Smooth muscle cell (in vitro differentiated cells): ENCODE measurements at regions not wholly inside any gene's neighbourhood (a gene's known extent, or its start where the extent isn't known, plus 50 kb on each side); places are given as distances from the start of the nearest gene placed in this dataset.

Experiments used
- DNase-seq: peaks from one replicate; lab custom pipeline; 2025; ENCODE audit not compliant: unreplicated experiment; lab: John Stamatoyannopoulos, UW
- H2AFZ ChIP-seq: fragments of 200-600 bp; sonication (generic); 2 replicates; pipeline ENCODE4 v1.6.0; 2016; ENCODE audit warnings: antibody characterized with exemption, low read depth, mild to moderate bottlenecking
- H3F3A ChIP-seq: fragments of 200-600 bp; sonication (generic); 2 replicates; pipeline ENCODE4 v1.6.0; 2017; ENCODE audit warnings: antibody characterized with exemption, low read depth
- H3K27ac ChIP-seq: fragments of 200-600 bp; sonication (generic); 2 replicates; pipeline ENCODE4 v1.5.1; 2016; ENCODE audit warnings: low read depth, mild to moderate bottlenecking
- H3K27me3 ChIP-seq: fragments of 200-600 bp; sonication (generic); 2 replicates; pipeline ENCODE4 v1.6.1; 2016; ENCODE audit warnings: low read depth, mild to moderate bottlenecking
- H3K36me3 ChIP-seq: fragments of 200-600 bp; sonication (generic); 2 replicates; pipeline ENCODE4 v1.5.1; 2016; ENCODE audit warnings: low read depth
- H3K4me1 ChIP-seq: fragments of 200-600 bp; sonication (generic); 2 replicates; pipeline ENCODE4 v1.5.1; 2016; ENCODE audit warnings: low read depth
- H3K4me2 ChIP-seq: fragments of 200-600 bp; sonication (generic); 2 replicates; pipeline ENCODE4 v1.6.0; 2016; ENCODE audit warnings: mild to moderate bottlenecking
- H3K4me3 ChIP-seq: fragments of 200-600 bp; sonication (generic); 2 replicates; pipeline ENCODE4 v1.5.1; 2016; ENCODE audit warnings: mild to moderate bottlenecking
- H3K79me2 ChIP-seq: fragments of 200-600 bp; sonication (generic); 2 replicates; pipeline ENCODE4 v1.6.0; 2016; ENCODE audit warnings: low read depth, mild to moderate bottlenecking
- H3K9ac ChIP-seq: fragments of 200-600 bp; sonication (generic); 2 replicates; pipeline ENCODE4 v1.6.0; 2016; ENCODE audit warnings: low read depth
- H3K9me3 ChIP-seq: fragments of 200-600 bp; sonication (generic); replicated peaks from 2 replicates; pipeline ENCODE4 v1.5.1; 2016; ENCODE audit warnings: low read depth
- H4K20me1 ChIP-seq: fragments of 200-600 bp; sonication (generic); 2 replicates; pipeline ENCODE4 v1.6.0; 2016; ENCODE audit warnings: low read depth
- WGBS: methylation state at CpG from one replicate; pipeline ENCODE4 v1.1.7; 2016; ENCODE audit warnings: low lambda C conversion rate; 5-methylcytosine and 5-hydroxymethylcytosine counted together
- TF ChIP-seq, protein P1 (sequence below): fragments of 200-600 bp; sonication (generic); IDR thresholded peaks from 2 replicates; pipeline ENCODE4 v1.5.1; 2017; ENCODE audit warnings: borderline replicate concordance, mild to moderate bottlenecking, antibody characterized with exemption; ENCODE audit not compliant: insufficient read depth, poor library complexity, severe bottlenecking

DNA sequence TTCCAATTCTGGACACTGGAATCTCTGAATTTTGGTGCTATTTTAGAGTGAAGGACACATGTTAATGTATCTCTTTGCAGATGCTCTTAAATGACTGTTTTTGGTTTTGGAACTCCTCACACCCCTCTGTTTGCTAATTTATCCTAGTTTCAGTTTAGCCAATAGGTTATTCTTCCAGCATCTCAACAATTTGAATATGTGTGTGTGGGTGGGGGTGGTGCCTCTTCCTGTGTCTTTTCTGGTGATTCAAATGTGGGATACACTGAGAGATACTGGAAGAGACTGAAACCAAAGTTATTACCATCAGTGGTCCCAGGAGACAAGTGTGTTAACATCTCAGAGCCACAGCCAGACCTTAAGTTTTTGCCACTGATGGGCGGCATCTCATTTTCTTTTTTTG, 1317.4 kb upstream of the TMEM132C start:
- H3K27ac ChIP-seq: no peak overlapping the region
- H3K4me2 ChIP-seq: no peak overlapping the region
- H2AFZ ChIP-seq: no peak overlapping the region
- WGBS: 96% methylated on average over 1 of the region's 1 CpG
- no peaks in the 10 kb centered on the region for H3K79me2 ChIP-seq
- H3F3A ChIP-seq: no peaks in the 10 kb centered on the region
- H4K20me1 ChIP-seq: no peaks in the 10 kb centered on the region
- H3K9ac ChIP-seq: no peak overlapping the region
- no peak for DNase-seq
- no peak overlapping the region for H3K4me3 ChIP-seq
- TF ChIP-seq, protein P1, sequence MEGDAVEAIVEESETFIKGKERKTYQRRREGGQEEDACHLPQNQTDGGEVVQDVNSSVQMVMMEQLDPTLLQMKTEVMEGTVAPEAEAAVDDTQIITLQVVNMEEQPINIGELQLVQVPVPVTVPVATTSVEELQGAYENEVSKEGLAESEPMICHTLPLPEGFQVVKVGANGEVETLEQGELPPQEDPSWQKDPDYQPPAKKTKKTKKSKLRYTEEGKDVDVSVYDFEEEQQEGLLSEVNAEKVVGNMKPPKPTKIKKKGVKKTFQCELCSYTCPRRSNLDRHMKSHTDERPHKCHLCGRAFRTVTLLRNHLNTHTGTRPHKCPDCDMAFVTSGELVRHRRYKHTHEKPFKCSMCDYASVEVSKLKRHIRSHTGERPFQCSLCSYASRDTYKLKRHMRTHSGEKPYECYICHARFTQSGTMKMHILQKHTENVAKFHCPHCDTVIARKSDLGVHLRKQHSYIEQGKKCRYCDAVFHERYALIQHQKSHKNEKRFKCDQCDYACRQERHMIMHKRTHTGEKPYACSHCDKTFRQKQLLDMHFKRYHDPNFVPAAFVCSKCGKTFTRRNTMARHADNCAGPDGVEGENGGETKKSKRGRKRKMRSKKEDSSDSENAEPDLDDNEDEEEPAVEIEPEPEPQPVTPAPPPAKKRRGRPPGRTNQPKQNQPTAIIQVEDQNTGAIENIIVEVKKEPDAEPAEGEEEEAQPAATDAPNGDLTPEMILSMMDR: no peak
- H3K36me3 ChIP-seq: no peaks in the 10 kb centered on the region
- peaks cover 5% of the 10 kb centered on the region for H3K4me1 ChIP-seq
- no peaks in the 10 kb centered on the region for H3K27me3 ChIP-seq
- no peaks in the 10 kb centered on the region for H3K9me3 ChIP-seq

DNA sequence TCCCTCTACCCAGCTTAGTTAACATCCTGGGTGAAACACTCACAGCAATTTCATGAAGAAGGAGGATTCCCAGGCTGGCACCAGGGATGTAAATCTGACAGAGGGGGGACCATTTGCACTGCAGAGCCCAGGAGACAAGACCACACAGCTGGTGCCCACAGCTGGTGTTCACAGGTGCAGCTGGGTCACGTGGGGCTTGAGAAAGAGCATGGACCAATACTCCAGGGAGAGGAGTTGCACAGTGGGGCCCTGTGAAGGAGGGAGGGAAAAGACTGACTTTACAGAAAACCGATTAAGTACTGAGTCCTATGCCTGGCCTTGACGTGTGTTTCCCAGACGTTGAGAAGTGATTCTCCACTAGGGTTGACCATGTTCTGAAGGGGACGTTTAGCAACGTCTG, 1316.7 kb upstream of the TMEM132C start:
- Histone ChIP-seq H3K4me2 (no peak overlapping the region), H3K27me3 (no peaks in the 10 kb centered on the region), H4K20me1 (no peaks in the 10 kb centered on the region), H3K4me3 (no peak overlapping the region), H3K9ac (no peak overlapping the region), H2AFZ (no peak overlapping the region), H3K27ac (no peak overlapping the region), H3K9me3 (no peaks in the 10 kb centered on the region), H3F3A (no peaks in the 10 kb centered on the region), H3K36me3 (no peaks in the 10 kb centered on the region), H3K4me1 (peaks cover 5% of the 10 kb centered on the region), H3K79me2 (no peaks in the 10 kb centered on the region)
- DNase-seq: no peak
- TF ChIP-seq, protein P1: no peak
- 86% methylated on average over 6 of the region's 6 CpGs for WGBS

DNA sequence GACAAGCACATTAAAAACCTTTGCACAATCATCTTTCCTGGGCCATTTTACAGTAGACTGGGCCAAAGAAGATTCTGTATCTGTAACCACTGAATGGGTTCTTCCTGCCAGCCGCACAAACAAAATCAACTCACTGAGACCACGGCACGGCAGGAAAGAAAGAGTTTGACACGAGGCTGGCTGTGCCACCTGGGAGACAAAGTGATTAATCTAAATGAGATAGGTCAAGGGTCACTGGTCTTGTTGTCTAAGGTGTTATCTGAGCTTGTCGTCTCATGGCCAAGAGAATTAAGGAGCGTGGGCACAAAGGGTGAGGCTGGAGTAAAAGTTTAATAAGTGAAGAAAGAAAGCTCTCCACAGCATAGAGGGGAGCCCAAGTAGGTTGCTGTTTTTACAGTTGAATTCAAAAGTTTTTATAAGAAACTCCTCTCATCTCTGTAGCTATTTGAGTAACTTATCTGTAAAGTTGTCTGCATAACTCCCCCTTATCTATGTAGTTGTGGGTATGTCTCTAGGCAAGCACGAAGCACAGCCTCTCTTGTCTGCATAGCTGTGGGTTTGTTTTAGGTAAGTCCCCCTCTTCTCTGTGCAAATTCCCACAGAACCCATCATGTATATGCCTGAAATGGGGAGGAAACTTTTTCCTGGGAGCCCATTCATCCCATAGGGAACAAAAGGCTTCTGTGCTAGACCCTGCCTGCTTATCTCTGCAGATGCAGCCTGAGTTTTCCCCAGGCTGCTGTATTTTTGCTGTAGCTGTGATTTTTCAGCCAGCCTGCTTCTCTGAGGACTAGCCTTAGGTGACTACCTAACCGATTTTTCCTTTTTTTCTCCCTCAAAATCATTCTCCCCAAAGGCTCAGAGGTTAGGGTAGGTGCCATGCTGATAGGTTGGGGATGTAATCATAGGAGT, 1314.6 kb upstream of the TMEM132C start:
- Histone ChIP-seq H3K4me3 (no peak overlapping the region), H3K4me2 (no peak overlapping the region), H3K4me1 (peaks cover 5% of the 10 kb centered on the region), H3K9me3 (no peaks in the 10 kb centered on the region), H3K36me3 (no peaks in the 10 kb centered on the region), H3K27ac (no peak overlapping the region), H3K27me3 (no peaks in the 10 kb centered on the region), H4K20me1 (no peaks in the 10 kb centered on the region), H3F3A (no peaks in the 10 kb centered on the region), H3K9ac (no peak overlapping the region), H3K79me2 (no peaks in the 10 kb centered on the region), H2AFZ (peak overlapping the region; percentile 36)
- WGBS: 53% methylated on average over 8 of the region's 8 CpGs
- no peak for DNase-seq
- TF ChIP-seq, protein P1: no peak
